CD4-positive, alpha-beta T cell treated with Interleukin-15 for 1 hour (primary cell): ENCODE measurements at regions not wholly inside any gene's neighbourhood (a gene's known extent, or its start where the extent isn't known, plus 50 kb on each side); places are given as distances from the start of the nearest gene placed in this dataset.

Source experiments
- DNase-seq: peaks from one replicate; pipeline ENCODE4 v3.0.0-alpha.2; 2020

DNA sequence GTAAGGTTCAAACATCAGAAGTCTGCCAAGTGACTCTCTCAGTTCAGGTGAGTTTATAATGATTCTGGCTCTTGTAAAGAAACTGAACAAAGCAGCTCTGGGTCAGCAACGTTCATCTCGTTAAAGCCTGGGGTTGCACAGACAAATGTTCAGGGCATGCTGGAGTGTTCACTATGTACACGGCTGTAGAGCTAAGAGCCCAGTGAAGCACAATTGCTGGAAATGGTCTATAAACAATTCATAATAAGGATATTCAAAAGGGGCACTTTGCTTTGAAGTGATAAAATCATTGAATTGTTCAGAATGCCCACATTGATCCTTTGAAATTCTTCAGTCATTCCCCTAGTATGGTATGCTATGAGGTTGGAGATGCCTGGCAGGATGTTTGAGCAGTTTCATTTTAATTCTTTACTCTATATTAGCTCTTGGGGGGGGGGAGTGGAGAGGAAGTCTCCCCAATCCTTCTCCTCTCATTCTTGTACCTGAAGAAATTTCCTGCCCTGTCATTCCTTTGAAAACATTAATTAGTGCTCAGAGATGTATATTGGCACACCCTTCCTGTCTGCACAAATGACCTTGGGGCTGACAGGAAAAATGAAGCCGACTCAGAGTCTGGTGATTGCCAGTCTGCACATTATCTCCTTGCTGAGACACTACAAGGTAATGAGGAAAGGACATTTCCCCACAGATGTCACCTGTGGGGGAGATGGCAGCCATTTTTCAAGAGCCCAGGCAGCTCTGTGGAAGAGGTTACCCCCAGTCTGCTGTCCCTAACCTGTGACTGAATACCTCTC, 145.5 kb downstream of the DLEU7 start:
- no peak for DNase-seq

DNA sequence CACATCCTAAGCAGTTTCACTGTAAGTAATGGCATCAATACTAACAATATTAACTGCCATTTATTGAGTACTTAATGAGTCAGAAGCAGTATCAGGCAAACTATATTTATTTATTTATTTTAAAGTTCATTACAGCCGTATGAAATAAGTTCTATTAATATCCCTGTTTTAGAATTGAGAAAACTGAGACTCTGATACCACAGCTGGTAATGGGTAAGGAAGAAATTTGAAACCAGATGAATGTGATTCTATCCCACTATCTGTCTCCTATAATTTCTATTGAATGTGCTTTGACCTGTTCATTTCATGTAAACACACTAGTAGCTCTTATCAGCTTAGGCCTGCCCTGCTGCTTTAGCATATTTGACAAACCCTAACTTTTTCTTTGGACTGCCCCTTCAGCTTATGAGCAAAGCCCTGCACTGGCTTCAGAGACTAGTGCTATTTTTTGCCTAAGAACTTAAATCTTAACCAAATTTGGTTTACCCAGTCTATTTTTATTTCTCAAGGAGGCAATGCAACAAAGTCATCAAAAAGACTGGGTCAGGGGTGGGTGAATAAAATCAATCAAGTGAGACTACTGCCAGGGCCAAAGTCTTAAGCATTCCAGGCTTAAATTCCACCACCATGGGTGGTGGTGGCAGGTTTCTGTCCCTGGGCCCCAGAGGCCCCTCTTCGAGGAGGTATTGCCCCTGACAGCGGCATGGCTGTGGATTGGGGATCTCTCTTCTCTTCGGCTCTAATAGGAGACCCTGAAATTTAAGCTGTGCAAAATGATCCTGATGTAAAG, 143.4 kb downstream of the DLEU7 start:
- no peak for DNase-seq

DNA sequence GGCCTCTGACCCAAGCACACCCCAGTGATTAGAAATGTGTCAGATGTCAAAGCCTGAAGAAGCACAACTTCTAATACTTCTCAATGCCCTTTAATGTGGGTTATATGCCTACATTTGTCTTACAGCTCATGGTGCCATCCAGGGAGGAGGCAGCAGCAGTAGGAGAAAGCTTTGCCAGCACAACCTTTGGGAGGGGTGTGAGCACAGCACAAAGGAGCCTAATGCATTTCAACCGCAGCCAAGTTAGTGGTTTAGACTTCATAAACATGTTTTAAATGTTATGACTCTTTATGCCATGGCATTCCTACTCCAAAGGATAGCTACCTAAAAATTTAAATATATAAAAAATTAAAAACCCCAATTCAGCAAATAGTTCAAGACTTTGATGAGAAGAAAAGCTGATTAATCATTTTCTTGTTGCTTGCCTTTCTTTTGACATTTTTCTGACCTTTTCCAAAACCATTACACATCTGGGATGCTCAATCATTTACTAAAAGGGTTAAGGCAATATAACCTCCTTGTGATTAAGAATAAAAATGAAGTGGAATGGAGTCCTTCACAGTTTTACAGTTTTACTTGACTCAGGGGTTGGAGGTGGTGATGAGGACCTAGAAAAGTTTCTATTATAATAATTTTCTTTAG, 142.7 kb downstream of the DLEU7 start:
- DNase-seq: no peak

DNA sequence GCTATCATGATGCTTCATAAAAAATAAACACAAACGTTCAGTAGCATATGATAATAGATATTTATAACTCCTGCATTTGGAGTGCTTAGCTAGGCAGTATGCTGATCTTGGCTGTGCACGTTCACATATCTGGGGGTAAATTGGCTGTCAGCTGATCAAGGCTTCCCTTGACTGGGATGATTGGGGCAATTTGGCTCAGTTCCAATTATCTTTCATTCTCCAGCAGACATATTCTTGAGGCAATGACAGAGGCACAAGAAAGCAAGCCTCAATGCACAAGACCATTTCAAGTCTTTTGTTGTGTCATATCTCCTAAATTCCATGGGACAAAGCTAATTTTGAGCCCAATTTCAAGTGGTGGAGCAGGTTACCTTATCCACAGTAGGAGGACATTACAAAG, 142.0 kb downstream of the DLEU7 start:
- no peak for DNase-seq

DNA sequence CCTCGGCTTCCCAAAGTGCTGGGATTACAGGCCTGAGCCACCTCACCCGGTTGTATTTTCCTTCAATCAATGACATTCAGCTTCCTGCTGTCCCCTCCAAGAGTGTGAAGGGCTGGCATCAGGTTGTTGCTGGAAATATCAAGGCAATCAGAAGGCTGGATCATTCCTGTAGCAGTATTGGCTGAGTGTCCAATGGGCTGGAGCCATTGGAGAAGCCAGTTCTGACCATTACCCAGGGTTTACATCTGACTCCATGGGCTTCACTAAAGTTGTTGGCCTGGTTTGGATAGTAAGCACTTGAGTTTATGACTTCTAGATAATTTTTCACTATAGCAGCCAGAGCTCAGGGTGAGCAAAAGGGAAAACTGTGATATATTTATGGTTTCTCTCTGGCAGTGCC, 137.0 kb downstream of the DLEU7 start:
- DNase-seq: no peak

DNA sequence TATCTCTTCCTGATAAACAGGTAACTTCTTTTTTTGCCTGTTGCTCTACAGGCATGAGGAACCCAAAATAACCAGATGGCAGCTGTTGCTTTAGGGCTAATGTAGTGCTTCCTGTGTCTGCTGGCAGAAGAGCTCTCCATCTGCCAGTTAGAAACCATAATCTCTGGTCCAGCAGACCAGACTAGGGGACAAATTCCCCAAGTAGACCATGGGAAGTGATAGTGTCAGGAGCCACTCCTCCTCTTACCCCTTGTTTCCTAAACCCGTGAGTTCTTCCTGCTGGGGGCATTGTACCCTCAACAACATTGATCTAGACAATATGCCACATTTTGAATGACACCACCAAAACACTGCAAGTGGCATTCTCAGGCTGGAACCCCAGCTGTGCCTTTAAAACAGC, 135.9 kb downstream of the DLEU7 start:
- DNase-seq: no peak

DNA sequence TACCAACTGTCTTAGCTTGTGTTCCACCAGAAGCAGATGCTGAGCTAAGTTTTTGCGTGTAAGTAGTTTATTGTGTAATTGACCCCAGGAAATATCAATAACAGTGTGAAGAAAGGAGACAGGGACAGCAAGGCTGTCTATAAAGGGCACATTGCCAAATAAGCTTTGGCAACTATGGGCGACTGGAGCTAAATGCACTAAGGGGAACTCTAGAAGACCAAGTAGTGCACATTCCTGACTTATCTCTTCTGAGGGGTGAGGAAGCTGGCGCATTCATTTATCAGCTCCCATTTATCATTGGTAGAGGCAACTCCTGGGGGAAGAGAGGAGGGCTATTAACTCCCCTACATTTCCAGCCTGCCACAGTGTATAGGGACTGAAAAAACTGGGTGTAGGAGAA, 135.0 kb downstream of the DLEU7 start:
- no peak for DNase-seq

DNA sequence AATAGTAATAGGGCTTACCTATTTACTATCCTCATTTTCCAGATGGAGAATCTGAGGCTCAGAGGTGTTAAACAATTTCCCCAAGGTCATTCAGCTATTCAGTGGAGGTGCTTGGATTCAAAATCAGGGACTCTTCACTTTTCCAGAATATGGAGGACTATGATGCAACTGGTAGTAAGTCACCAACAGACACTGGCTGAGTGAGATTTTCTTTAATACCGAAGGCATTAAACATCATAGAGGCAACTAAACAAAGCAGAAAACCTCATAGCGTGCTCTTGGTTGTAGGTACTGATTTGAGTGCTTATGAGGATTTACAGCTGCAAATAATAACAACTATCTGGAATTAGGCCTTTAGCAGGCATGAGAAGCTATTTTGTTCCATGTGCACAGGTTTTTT, 134.4 kb downstream of the DLEU7 start:
- no peak for DNase-seq

DNA sequence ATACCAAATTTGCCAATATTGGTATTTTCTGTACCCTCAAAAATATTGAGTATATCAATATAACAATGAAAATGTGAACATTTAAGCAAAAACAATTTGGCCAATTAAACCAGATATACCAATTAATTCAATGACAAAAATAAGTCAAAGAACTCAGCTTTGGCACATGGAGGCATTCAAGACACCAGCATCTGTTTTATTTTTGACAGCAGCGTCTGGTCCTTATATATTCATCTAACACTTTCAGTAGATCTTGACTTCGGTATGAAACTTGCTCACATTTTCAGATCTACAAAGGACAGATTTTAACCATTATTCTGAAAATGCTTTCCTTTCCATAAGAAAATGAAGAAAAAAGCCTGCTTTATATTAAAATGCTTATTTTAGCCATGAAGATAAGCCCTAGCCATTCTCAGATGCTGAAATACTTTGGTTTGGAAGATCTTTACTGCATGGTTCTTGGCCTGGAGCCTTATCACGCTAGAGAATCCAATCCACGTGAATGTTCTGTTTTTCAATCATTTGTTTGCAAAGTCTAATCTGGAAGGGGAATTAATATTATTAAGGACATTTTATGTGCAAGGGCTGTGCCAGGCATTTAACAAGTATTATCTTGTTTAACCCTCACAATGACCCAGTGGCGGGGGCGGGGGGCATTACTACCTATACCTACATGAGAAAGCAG, 132.2 kb downstream of the DLEU7 start:
- DNase-seq: no peak

DNA sequence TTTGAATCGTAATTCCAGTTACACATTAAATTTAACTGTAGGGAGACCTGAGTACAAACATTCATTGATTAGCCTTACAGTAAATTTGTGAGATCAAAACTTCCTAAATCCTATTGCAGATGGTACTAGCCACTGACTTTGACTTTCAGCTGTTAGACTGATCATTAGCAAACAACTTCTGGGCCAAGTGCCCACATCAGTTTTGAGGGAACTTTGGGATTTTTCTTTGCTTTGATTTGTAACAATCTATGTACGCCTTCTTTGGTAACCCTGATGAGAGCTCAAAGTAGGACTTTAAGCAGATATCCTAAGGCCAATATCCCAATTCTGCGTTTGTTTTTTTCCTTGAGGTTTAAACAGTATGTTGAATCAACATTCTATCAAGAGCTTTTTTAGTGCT, 131.5 kb downstream of the DLEU7 start:
- DNase-seq: no peak

DNA sequence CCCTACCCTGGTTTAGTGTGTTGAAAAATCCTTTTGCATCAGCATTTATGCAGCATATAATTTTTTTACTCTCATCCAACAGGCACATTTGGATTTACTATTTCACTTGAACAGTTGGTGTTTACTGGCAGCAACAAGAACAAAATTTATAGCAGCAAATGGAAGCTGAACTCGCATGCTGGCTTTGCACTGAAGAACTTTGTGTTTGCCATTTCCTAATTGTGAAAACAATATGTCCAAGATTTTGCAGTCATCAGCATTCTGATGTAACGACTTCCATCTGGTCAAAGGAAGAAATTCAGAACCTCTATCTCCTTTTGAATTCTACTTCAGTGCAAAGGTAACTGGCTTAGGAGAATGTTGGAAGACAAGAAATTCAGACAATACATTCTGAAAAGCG, 131.0 kb downstream of the DLEU7 start:
- no peak for DNase-seq

DNA sequence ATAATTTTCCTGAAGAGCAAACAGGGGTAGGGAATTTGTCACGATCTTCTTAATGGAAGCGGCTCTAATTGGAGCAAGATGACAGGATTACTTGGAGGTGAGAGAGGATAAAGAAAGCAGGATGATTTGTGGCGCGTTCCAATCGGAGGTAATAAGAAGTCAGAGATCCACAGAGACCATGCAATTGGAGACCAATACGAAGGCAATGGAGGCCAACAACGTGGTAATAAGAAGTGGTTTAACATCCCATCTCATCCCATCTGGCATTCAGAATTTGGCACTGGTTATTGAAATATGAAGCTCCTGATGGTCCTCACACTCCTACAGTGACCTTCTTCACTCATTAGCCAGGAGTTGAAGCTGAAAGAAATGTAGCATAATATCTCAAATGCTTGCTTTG, 130.6 kb downstream of the DLEU7 start:
- DNase-seq: no peak

DNA sequence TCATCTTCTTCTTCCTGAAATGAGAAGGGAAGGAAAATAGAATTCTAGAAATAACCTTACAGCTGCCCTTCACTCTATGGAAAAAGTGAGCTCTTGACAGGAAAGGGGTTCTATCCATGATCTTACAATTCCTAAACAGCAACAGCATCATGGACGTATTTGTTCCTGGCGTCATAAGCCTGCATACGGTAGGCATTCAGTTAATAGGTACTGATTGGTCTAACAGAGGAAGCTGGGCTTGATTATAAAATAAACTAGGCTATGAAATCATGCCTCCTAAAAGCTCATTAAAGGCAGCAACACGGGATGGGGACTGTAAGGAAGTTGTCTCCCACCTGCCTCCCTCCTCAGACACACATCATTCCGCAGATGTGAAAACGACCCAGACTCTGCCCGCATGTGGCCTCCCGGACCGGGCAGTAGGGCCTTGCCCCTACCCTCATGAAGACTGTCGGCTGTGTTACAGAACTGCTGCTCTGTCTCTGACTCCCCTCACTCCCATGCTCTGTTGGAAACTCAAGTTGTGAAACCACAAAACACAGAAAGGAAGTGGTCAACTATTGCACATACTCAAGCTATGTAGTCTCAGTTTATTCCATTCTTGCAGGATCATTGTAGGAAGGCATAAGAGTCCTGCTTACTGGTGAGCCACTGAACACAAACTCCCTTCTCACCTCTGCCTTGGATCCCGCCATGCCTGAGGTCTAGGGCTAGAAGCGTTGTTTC, 129.8 kb downstream of the DLEU7 start:
- DNase-seq: peak; percentile 30

DNA sequence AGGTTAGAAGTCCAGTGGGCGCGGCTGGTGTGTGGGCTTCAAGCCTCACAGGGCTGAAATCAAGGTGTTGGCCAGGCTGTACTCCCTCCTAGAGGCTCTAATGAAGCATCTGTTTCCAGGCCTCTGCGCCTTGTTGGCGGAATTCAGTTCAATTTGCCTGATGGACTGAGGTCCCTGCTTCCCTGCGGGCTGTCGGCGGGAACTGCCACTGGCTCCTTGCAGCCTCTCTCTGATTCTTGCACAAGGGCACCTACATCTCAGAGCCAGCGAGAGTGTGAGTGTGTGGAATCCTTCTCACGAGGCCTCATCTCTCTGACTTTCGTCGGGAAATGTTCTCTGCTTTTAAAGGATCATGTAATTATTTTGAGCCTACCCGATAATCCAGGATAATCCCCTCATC, 128.6 kb downstream of the DLEU7 start:
- no peak for DNase-seq

DNA sequence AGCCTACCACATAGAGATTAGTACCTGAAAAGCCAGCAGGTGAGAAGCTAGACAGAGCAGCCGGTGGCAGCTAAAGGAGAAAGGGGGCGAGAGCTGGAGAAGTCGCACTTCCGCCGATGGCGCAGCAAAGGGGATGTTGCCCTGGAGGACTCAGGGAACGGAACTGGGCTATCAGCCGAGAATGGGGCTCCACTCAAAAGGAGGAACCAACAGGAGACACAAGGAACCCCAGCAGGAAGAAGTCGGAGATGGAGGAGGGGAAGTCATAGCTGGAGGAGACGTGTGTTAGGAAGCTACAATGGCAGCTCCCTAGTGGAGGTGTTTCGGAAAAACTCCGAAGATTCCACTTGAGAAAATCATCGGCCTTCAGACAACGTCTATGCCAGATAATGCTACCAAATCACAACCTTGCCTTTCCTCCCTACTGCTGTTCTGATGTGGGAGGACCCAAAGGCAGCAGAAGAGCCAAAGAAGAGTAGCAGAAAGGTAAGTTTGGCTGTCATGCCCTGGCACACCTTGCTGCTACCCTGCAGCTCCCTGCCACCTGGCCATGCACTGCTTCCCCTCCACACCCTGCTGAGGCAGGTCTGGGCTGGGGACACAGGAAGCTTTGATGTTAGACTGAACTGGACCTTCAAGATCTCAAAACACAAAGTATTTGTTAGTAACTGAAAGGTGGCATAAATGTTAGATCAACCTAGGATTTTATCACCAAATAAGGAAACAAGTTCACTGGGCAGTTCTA, 127.9 kb downstream of the DLEU7 start:
- DNase-seq: peak; percentile 63

DNA sequence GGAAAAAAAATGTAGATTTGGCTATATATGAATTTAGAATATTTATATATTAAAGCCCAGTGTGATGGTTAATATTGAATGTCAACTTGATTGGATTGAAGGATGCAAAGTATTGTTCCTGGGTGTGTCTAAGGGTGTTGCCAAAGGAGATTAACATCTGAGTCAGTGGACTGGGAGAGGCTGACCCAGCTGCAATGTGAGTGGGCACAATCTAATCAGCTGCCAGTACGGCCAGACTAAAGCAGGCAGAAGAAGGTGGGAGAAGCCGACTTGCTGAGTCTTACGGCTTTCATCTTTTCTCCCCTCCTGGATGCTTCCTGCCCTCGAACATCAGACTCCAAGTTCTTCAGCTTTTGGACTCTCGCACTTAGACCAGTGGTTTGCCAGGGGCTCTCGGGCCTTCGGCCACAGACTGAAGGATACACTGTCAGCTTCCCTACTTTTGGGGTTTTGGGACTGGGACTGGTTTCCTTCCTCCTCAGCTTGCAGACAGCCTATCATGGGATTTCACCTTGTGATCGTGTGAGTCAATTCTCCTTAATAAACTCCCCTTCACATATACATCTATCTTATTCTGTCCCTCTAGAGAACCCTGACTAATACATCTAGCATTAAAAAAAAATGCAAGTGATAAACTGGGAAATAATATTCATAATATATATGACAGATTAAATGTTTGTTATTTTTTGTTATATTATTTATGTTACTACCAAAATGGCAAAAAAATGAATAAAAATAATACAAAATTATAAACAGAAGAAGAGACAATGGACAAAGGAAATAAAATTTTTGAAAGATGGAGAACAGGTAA, 122.4 kb downstream of the DLEU7 start:
- DNase-seq: no peak

DNA sequence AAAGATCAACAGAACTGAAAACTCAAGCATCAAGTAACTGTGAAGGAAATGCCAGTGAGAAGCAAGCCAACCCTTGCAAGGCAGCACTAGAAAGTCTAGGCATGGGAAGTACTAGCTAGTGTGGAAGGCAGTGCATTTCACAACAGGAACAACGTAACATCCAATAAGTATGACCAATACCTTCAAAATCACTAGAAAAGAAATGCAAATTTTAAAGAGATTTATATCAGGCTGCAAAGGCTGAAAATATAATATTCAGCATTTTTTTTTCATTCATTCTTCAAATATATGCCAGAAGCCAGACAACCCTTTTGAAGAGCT, 121.9 kb downstream of the DLEU7 start:
- DNase-seq: no peak

DNA sequence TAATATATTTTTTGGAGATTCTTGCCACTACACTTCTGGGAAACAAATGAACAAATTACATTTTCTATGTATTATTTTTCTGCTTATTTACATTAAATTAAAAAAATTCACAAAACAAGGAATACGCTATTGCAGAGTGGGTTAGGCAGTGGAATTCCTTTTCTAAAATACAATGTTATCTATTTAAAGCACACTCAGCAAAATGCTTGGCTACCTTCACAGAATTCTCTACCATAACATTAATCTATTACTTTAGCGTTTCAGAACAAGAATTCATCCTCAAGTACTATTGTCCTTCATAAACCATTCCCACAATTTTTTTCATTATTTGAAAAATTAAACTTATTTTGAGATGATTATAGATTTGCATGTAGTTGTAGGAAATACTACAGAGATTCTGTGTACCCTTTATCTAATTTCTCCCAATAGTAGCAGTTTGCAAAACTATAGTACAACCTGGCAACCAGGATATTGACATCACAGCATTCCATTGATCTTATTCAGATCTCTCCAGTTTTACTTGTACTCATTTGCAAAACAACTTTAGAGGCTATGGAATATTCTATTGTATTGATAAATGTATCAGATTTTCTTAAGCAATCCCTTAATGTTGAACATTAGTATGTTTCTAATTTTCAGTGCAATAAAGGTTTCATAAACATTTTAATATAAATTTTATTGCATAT, 120.9 kb downstream of the DLEU7 start:
- no peak for DNase-seq

DNA sequence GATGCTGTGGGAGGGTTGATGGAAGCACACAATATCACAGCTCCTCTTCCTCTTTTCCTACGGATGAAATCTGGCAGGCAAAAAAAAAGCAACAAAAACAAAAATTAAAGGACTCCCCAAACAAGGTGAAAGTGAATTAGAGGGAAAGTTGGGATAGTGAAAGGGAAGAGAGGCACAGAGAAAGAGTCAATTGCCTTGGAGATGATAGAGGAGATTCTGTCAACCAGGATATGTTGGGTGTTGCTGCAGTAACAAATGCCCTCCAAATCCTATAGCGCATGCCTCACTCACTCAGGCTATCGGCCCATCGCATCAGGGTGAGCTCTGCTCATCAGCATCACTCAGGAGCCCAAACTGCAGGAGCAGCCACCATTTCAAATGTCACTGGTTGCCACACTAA, 119.1 kb downstream of the DLEU7 start:
- DNase-seq: no peak

DNA sequence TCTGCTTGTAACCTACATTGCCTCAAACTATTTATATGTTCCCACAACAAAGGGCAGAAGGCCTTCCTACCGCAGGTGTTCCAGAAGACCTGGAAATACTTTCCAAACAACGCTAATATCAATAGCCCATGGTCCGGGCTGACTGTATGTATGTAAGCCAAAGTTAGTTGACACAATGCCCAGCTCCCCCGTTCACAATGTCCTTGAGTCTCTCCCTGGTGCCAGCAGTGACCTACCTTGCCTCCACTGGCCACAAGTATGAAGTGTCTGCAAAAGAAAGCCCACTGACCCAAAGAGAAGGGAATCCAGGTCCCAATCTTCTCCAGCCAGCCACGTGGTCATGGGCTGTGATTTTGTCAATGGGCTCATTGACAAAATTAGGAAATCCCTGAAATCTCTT, 118.6 kb downstream of the DLEU7 start:
- DNase-seq: no peak

DNA sequence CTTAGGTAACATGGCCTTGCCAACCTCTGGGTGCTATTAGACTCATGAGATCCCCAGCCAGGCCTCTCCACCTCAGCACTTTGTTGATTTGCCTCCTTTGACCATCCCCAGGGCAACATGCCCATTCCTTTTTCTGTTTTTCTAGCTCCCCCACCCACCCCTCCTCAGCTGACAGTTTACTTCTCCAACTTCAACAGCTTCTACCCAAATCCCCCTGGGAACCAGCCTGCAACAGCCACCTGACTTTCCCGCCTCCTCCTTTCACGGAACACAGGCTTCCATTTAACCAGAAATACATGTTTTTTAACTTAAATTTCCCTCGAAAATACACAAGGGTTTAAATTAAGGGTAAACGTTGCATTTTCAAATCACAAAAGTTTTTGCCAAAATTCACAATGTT, 117.3 kb downstream of the DLEU7 start:
- DNase-seq: no peak
